ENCODE measurements at regions not wholly inside any gene's neighbourhood (a gene's known extent, or its start where the extent isn't known, plus 50 kb on each side); places are given as distances from the start of the nearest gene placed in this dataset.
"Not testable (repeated sequence)": the region's sequence is repeated elsewhere in the genome, so short reads cannot be mapped to it uniquely, and the experiment has no call there.

DNA sequence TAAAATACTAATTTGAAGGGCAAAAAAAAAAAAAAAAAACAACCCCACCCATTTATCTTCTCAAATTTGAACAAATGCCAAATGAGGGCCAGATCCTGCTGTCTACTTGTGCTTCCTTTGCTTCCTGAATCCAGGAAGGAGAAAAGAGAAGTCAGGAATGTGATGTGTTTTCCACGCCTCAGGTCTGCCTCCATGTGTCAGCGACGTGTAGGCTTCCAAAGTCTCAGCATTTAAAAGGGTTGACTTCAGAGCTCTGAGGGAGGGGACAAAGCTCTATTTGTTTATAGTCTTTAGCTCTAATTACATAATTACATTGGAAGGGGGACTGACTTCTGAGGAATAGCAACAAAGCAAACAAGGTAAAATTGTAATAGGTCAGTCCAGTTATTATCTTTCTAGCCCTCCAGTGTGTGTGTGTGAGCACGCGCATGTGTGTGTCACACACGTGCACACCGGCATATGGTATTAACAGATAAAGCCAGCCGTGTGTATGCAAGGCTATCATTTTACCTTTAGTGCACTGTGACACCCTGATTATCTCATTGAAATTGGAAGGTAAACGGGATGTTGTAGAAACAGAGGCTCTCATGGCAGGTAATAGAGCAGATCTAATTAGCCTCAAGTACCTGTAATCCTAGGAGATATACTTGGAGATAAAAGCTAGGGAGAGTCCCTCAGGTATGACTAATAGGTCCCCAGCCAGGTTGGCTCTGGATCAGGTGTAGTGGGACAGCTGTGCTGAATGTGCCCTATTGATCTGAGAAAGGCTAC, 911.4 kb upstream of the ZEB2 start:
- peak; percentile 26 for DNase-seq (ENCODE audit: low spot score)

DNA sequence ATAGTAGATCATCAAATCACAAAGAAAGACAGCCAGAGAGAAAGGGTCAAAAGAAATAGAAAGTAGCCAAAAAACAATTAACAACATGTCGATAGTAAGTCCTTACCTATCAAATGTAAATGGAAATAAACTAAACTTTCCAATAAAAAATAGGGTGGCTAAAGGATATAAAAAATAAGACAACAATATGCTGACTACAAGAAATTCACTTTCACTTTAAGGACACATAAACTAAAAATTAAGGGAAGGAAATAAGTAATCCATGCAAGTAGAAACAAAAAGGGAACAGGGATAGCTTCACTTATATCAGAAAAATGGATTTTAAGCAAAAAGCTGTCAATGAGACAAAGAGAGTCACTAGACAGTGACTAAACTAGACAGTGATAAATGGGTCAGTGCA, 903.9 kb upstream of the ZEB2 start:
- DNase-seq (ENCODE audit: low spot score) = no peak

- DNase-seq (ENCODE audit: low spot score) = no peak
Observed at GRCh38 chr2:145422576-145422975, 902.7 kb upstream of the ZEB2 start.

DNA sequence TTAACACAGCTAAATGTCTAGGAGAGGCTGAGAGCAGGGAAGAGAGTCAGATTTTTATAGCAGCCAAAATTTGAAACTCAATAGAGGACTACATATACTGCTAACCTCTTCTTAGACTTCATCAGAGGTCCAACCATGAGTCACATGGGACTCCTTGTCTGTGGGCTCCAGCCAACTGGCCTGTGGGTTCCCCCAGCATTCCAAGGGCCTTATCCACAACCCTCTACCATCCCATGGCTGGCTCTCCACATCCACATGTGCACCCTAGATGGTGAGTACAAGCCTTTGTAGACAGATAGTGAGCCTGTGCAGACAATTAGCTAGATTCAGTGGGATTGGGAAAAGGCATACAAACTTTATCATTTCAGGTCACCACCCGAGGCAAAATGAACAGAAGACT, 901.9 kb upstream of the ZEB2 start:
- DNase-seq (ENCODE audit: low spot score) = no peak

DNA sequence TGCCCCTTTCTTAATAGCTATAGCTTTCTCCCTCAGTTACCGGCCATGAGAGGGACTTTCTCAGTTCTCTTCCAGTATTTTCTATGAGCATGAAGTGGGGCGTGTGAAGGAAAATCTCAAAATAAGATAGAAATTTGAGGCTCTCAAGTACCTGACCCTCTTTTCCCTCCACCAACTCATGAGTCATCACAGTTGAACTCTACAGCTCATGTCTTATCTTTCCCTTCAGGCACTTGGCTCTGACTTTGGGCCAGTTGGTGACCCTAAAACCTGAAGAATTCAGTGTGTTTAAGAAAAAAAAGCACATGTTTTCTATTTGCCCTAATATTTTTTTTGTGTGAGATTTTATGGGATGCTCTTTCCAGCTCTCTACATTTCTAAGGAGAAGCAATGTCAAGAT, 896.7 kb upstream of the ZEB2 start:
- DNase-seq (ENCODE audit: low spot score) = no peak

- DNase-seq (ENCODE audit: low spot score) = no peak
Observed at GRCh38 chr2:145415151-145415550, 895.2 kb upstream of the ZEB2 start.

GRCh38 chr2:145413261-145414030, 893.5 kb upstream of the ZEB2 start:
- DNase-seq (ENCODE audit: low spot score) = no peak

- DNase-seq (ENCODE audit: low spot score) = no peak
Observed at GRCh38 chr2:145412155-145412554, 892.2 kb upstream of the ZEB2 start.

- no peak for DNase-seq (ENCODE audit: low spot score)
Observed at GRCh38 chr2:145411493-145411892, 891.6 kb upstream of the ZEB2 start.

- no peak for DNase-seq (ENCODE audit: low spot score)
Observed at GRCh38 chr2:145410086-145410485, 890.2 kb upstream of the ZEB2 start.

GRCh38 chr2:145408980-145409379, 889.1 kb upstream of the ZEB2 start:
- DNase-seq (ENCODE audit: low spot score) = no peak

DNA sequence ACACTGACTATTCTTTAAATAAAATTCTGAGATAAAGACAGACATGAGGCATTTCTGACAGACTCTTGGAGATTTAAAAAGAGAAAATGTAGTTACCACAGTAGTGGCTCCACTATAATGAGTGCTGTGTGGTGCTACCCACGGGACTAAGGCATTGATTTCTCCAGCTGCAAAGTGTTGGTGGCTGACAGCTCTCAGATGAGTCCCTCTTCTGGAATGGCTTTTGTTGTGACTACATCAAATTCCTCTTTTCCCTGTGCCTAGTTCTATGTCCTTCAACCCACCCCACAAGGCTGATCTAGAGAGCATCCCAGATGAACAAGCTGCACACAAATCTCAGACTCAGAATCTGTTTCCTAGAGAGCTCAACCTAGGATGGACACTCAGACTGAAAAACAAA, 884.8 kb upstream of the ZEB2 start:
- no peak for DNase-seq (ENCODE audit: low spot score)

DNA sequence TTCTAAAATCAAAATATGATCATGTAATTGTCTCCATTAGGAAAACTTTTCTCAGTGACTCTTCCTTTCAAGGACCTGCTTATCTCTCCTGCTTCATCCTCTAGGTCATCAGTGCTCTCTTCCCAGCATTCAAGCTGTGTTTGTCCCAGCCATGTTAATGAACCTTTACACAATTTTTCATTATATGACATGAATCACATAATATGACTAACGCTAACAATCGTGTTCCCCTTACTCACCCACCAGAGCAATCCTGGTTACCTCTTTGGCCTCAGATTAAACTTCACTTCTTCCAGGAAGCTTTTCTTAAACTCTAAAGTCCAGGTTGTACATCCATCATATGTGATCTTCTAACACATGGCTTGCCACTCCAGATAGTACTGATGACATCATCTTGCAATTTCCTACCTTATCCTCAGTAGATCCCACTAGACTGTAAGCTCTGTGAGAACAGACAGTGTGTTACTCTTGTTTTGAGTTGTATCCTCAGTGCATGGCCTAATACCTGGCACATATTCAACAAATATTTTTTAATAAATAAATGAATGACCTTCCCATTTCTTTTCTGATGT, 882.9 kb upstream of the ZEB2 start:
- no peak for DNase-seq (ENCODE audit: low spot score)

DNA sequence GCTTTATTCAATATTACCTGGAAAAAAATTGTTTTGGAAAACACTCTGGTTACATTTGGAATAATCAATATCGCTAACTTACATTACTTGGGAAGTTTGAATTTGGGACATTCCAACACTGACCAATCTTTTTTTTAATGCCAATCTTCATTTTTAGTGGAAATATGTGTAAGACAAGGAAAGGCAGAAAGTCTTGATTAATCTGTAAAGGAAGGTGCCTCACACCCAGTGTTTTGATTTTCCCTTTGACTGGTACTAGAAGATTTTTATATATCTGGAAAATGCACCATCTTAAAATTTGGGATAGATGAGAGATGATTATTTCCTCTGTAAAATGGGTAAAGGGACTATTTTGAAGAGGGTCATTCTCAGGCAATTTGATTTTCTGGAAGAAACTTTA, 879.2 kb upstream of the ZEB2 start:
- no peak for DNase-seq (ENCODE audit: low spot score)

DNA sequence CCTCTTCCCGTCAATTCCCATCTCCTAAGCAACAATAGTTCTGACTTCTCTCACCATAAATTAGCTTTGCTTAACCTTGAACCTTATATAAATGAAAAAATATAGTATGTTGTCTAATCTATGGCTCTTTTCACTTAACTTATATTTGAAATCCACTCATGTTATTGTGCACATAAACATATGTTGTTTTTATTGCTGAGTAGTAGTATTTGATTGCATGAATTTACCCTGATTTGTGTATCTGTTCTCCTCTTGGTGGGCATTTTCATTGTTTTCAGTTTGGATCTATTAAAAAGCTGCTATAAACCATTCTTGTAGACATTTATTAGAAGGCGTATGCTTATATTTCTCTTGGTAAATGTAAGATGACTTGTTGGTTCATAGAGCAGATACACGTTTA, 874.3 kb upstream of the ZEB2 start:
- DNase-seq (ENCODE audit: low spot score) = no peak

DNA sequence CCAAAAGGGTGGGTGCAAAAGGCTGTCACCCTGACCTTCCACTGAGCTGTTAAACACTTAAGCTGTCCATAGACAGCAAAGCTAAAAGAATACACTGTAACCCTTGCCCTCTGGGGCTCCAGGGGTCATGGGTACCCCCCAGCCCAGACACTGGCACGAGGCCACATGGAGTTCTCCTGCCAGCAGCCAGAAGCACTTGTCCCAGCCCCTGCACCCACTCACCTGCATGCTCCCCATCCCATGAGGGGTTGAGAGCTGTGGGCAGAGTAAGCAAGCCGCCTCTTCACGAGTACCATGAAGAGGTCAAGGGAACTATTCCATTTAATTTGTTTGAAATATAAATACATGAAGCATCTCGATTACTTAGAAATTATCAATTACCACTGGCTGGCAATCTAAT, 867.1 kb upstream of the ZEB2 start:
- no peak for DNase-seq (ENCODE audit: low spot score)

- DNase-seq (ENCODE audit: low spot score) = no peak
Observed at GRCh38 chr2:145383961-145384360, 864.0 kb upstream of the ZEB2 start.

GRCh38 chr2:145380436-145381017, 860.6 kb upstream of the ZEB2 start:
- DNase-seq (ENCODE audit: low spot score) = no peak

GRCh38 chr2:145379934-145380333, 860.0 kb upstream of the ZEB2 start:
- DNase-seq (ENCODE audit: low spot score) = no peak

- no peak for DNase-seq (ENCODE audit: low spot score)
Observed at GRCh38 chr2:145374165-145374564, 854.2 kb upstream of the ZEB2 start.

DNA sequence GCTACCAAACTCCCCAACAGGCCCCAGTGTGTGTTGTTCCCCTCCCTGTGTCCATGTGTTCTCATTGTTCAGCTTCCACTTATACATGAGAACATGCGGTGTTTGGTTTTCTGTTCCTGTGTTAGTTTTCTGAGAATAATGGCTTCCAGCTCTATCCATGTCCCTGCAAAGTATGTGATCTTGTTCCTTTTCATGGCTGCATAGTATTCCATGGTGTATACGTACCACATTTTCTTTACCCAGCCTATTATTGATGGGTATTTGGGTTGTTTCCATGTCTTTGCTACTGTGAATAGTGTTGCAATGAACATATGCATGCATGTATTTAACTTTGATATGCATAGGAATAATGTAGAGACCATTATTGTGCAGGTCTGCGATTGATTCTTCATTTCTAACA, 847.4 kb upstream of the ZEB2 start:
- DNase-seq (ENCODE audit: low spot score) = not testable (repeated sequence)

- no peak for DNase-seq (ENCODE audit: low spot score)
Observed at GRCh38 chr2:145366341-145366740, 846.4 kb upstream of the ZEB2 start.

Data from SK-N-DZ (cell line).